GM21723 (cell line): ENCODE measurements at regions not wholly inside any gene's neighbourhood (a gene's known extent, or its start where the extent isn't known, plus 50 kb on each side); places are given as distances from the start of the nearest gene placed in this dataset.
"Not testable (repeated sequence)": the region's sequence is repeated elsewhere in the genome, so short reads cannot be mapped to it uniquely, and the experiment has no call there.

ENCODE experiments used
- ATAC-seq: cut with Tn5 transposase; IDR thresholded peaks from one replicate; pipeline ENCODE4 v1.9.1; 2021; ENCODE audit warnings: mild to moderate bottlenecking, moderate library complexity; ENCODE audit not compliant: unreplicated experiment

DNA sequence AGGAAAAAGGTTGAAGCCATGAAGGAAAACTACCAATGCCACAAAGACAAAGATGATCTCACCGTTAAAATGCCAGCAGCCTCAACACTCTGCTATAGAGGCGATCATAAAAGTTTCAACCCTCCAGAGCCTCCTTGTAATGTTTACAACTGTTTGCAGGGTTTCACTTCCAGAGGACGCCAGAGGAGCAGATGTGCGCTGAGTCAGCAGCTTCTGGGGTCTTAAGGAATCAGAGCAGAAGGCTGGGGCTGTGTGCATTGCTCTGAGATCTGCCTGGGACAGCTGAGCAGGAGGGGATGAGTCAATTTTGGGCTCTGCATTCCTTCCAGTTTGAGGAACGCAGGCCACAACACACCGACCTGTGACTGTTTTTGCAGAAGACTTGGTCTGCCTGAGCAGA lies 98.3 kb downstream of the TMEM130 start:
- peak; percentile 70 for ATAC-seq

GRCh38 chr7:98771941-98772603 lies 97.7 kb downstream of the TMEM130 start:
- peak; percentile 53 for ATAC-seq

- ATAC-seq, result no peak
Measured at GRCh38 chr7:98774884-98775283, 94.9 kb downstream of the TMEM130 start.

GRCh38 chr7:98777051-98777450 lies 92.8 kb downstream of the TMEM130 start:
- ATAC-seq, result no peak

GRCh38 chr7:98778421-98778820 lies 91.4 kb downstream of the TMEM130 start:
- no peak for ATAC-seq

GRCh38 chr7:98779800-98780587 lies 89.8 kb downstream of the TMEM130 start:
- ATAC-seq, result no peak

- no peak for ATAC-seq
Measured at GRCh38 chr7:98784216-98784785, 85.5 kb downstream of the TMEM130 start.

- ATAC-seq, result no peak
Measured at GRCh38 chr7:98785929-98786571, 83.8 kb downstream of the TMEM130 start.

DNA sequence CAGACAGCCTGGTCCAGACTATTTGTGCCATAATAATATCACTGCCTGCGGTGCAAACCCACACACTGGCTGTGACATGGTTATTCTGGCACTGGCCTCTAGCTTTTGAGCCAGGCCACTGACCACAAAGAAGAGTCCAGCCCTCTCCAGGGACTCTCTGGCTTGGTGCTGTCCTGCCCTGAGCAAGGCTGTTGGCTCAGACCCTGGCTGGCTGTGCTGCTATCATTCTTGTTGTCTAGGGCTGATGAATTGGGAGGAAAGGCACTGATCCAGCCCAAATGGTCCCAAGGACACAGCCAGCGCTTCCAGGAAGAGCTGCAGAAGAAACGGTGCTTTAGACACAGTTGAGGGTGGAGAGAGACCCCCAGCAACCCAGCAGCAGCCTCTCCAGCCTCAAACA lies 80.8 kb downstream of the TMEM130 start:
- ATAC-seq, result no peak

GRCh38 chr7:98794453-98794852 lies 75.4 kb downstream of the TMEM130 start:
- not testable (repeated sequence) for ATAC-seq

- peak; percentile 94 for ATAC-seq
Measured at GRCh38 chr7:98795741-98796493, 73.9 kb downstream of the TMEM130 start.
